ENCODE measurements at regions not wholly inside any gene's neighbourhood (a gene's known extent, or its start where the extent isn't known, plus 50 kb on each side); places are given as distances from the start of the nearest gene placed in this dataset.

GRCh38 chr16:79949417-79949816 is 348.9 kb upstream of the MAF start:
- ATAC-seq = no peak
- TF ChIP-seq ZC3H10 (CRISPR knock-in tag; IDR thresholded peaks at IDR 0.05) (no peak), TOX (CRISPR knock-in tag; IDR thresholded peaks at IDR 0.05; ENCODE audit: borderline replicate concordance) (no peak), BACH2 (CRISPR knock-in tag; IDR thresholded peaks at IDR 0.05; ENCODE audit: borderline replicate concordance) (no peak), CSDC2 (CRISPR knock-in tag; IDR thresholded peaks at IDR 0.05) (no peak), ZFP30 (CRISPR knock-in tag; IDR thresholded peaks at IDR 0.05) (no peak), ISL1 (CRISPR knock-in tag; IDR thresholded peaks at IDR 0.05) (no peak), ZNF8 (CRISPR knock-in tag; IDR thresholded peaks at IDR 0.05) (no peak), TCF4 (CRISPR knock-in tag; IDR thresholded peaks at IDR 0.05; ENCODE audit: borderline replicate concordance) (no peak), OSR1 (CRISPR knock-in tag; IDR thresholded peaks at IDR 0.05) (no peak), ARNTL (CRISPR knock-in tag; IDR thresholded peaks at IDR 0.05; ENCODE audit: borderline replicate concordance, low read depth) (no peak)

GRCh38 chr16:79947771-79948170 is 347.2 kb upstream of the MAF start:
- ATAC-seq = no peak

GRCh38 chr16:79946252-79946651 is 345.7 kb upstream of the MAF start:
- ATAC-seq = no peak
- TF ChIP-seq BACH2 (CRISPR knock-in tag; IDR thresholded peaks at IDR 0.05; ENCODE audit: borderline replicate concordance) (no peak), ZFP30 (CRISPR knock-in tag; IDR thresholded peaks at IDR 0.05) (no peak), TOX (CRISPR knock-in tag; IDR thresholded peaks at IDR 0.05; ENCODE audit: borderline replicate concordance) (no peak), POU6F1 (CRISPR knock-in tag; IDR thresholded peaks at IDR 0.05; ENCODE audit: borderline replicate concordance, low read depth) (no peak), CSRNP3 (CRISPR knock-in tag; IDR thresholded peaks at IDR 0.05) (no peak), ISL1 (CRISPR knock-in tag; IDR thresholded peaks at IDR 0.05) (no peak)

More at GRCh38 chr16:79947771-79948170, 347.2 kb upstream of the MAF start:
- TF ChIP-seq ZFP30 (CRISPR knock-in tag; IDR thresholded peaks at IDR 0.05) = no peak
- no peak for TF ChIP-seq SNAI2 (CRISPR knock-in tag; IDR thresholded peaks at IDR 0.05)
- no peak for TF ChIP-seq BACH2 (CRISPR knock-in tag; IDR thresholded peaks at IDR 0.05; ENCODE audit: borderline replicate concordance)
- TF ChIP-seq ZC3H10 (CRISPR knock-in tag; IDR thresholded peaks at IDR 0.05) = no peak
- no peak for TF ChIP-seq RARB (CRISPR knock-in tag; IDR thresholded peaks at IDR 0.05)
- no peak for TF ChIP-seq CREB5 (CRISPR knock-in tag; IDR thresholded peaks at IDR 0.05; ENCODE audit: low read depth)
- TF ChIP-seq ZFP3 (CRISPR knock-in tag; IDR thresholded peaks at IDR 0.05) = no peak
- no peak for TF ChIP-seq CSDC2 (CRISPR knock-in tag; IDR thresholded peaks at IDR 0.05)
- TF ChIP-seq ZNF8 (CRISPR knock-in tag; IDR thresholded peaks at IDR 0.05) = no peak
- no peak for TF ChIP-seq TCF4 (CRISPR knock-in tag; IDR thresholded peaks at IDR 0.05; ENCODE audit: borderline replicate concordance)
- TF ChIP-seq TSHZ2 (CRISPR knock-in tag; IDR thresholded peaks at IDR 0.05) = no peak
- no peak for TF ChIP-seq PATZ1 (CRISPR knock-in tag; IDR thresholded peaks at IDR 0.05; ENCODE audit: borderline replicate concordance)
- TF ChIP-seq ISL1 (CRISPR knock-in tag; IDR thresholded peaks at IDR 0.05) = no peak

- no peak for ATAC-seq
Observed at GRCh38 chr16:79943736-79944135, 343.2 kb upstream of the MAF start.

More at GRCh38 chr16:79943736-79944135, 343.2 kb upstream of the MAF start:
- no peak for TF ChIP-seq OSR1 (CRISPR knock-in tag; IDR thresholded peaks at IDR 0.05)
- no peak for TF ChIP-seq ISL1 (CRISPR knock-in tag; IDR thresholded peaks at IDR 0.05)
- no peak for TF ChIP-seq SNAI2 (CRISPR knock-in tag; IDR thresholded peaks at IDR 0.05)
- no peak for TF ChIP-seq ZNF565 (CRISPR knock-in tag; conservative IDR thresholded peaks at IDR 0.05; ENCODE audit: low read depth)
- TF ChIP-seq ZNF8 (CRISPR knock-in tag; IDR thresholded peaks at IDR 0.05) = no peak
- no peak for TF ChIP-seq ZFP30 (CRISPR knock-in tag; IDR thresholded peaks at IDR 0.05)
- no peak for TF ChIP-seq CSDC2 (CRISPR knock-in tag; IDR thresholded peaks at IDR 0.05)
- TF ChIP-seq TSHZ2 (CRISPR knock-in tag; IDR thresholded peaks at IDR 0.05) = no peak
- TF ChIP-seq PATZ1 (CRISPR knock-in tag; IDR thresholded peaks at IDR 0.05; ENCODE audit: borderline replicate concordance) = no peak
